NCI-H446 treated with DMSO at 0.1 percent for 48 hours (cell line): ENCODE measurements at regions not wholly inside any gene's neighbourhood (a gene's known extent, or its start where the extent isn't known, plus 50 kb on each side); places are given as distances from the start of the nearest gene placed in this dataset.

Experiments
- DNase-seq: peaks from one replicate; lab custom pipeline; 2025; lab: John Stamatoyannopoulos, UW

- DNase-seq = no peak
Measured at GRCh38 chr17:79417476-79417988, 193.3 kb downstream of the RBFOX3 start.

GRCh38 chr17:79415909-79416308 lies 194.9 kb downstream of the RBFOX3 start:
- no peak for DNase-seq

GRCh38 chr17:79415365-79415764 lies 195.5 kb downstream of the RBFOX3 start:
- DNase-seq = no peak

GRCh38 chr17:79414793-79415211 lies 196.0 kb downstream of the RBFOX3 start:
- DNase-seq = no peak

GRCh38 chr17:79414063-79414792 lies 196.6 kb downstream of the RBFOX3 start:
- DNase-seq = no peak

- DNase-seq = peak; percentile 91
Measured at GRCh38 chr17:79413611-79414010, 197.2 kb downstream of the RBFOX3 start.

GRCh38 chr17:79412886-79413390 lies 197.9 kb downstream of the RBFOX3 start:
- peak; percentile 77 for DNase-seq

GRCh38 chr17:79412110-79412509 lies 198.7 kb downstream of the RBFOX3 start:
- no peak for DNase-seq

- no peak for DNase-seq
Measured at GRCh38 chr17:79411419-79411818, 199.4 kb downstream of the RBFOX3 start.

GRCh38 chr17:79410681-79411080 lies 200.2 kb downstream of the RBFOX3 start:
- DNase-seq = no peak

GRCh38 chr17:79408251-79408650 lies 202.6 kb downstream of the RBFOX3 start:
- no peak for DNase-seq

GRCh38 chr17:79407385-79407784 lies 203.5 kb downstream of the RBFOX3 start:
- DNase-seq = no peak

GRCh38 chr17:79406316-79406715 lies 204.5 kb downstream of the RBFOX3 start:
- DNase-seq = no peak

- no peak for DNase-seq
Measured at GRCh38 chr17:79405823-79406222, 205.0 kb downstream of the RBFOX3 start.

- no peak for DNase-seq
Measured at GRCh38 chr17:79404136-79404911, 206.5 kb downstream of the RBFOX3 start.

GRCh38 chr17:79401704-79402674 lies 208.9 kb downstream of the RBFOX3 start:
- no peak for DNase-seq

- peak; percentile 16 for DNase-seq
Measured at GRCh38 chr17:79400989-79401703, 209.7 kb downstream of the RBFOX3 start.

- no peak for DNase-seq
Measured at GRCh38 chr17:79399610-79400144, 211.2 kb downstream of the RBFOX3 start.

- no peak for DNase-seq
Measured at GRCh38 chr17:79398441-79398840, 212.4 kb downstream of the RBFOX3 start.

- DNase-seq = no peak
Measured at GRCh38 chr17:79396696-79397095, 214.2 kb downstream of the RBFOX3 start.

GRCh38 chr17:79395545-79395944 lies 215.3 kb downstream of the RBFOX3 start:
- no peak for DNase-seq
